ENCODE measurements at regions not wholly inside any gene's neighbourhood (a gene's known extent, or its start where the extent isn't known, plus 50 kb on each side); places are given as distances from the start of the nearest gene placed in this dataset.

GRCh38 chr2:239898292-239898925 is 126.7 kb downstream of the NDUFA10 start (continued):
- TF ChIP-seq PPARA (CRISPR knock-in tag; IDR thresholded peaks at IDR 0.05; ENCODE audit: borderline replicate concordance), result no peak

- ATAC-seq, result no peak
These were observed 127.4 kb downstream of the NDUFA10 start for GRCh38 chr2:239897596-239898235.

GRCh38 chr2:239896075-239896474 is 129.1 kb downstream of the NDUFA10 start:
- ATAC-seq, result no peak

More at GRCh38 chr2:239897596-239898235, 127.4 kb downstream of the NDUFA10 start:
- TF ChIP-seq ESRRG (CRISPR knock-in tag; IDR thresholded peaks at IDR 0.05), result no peak
- TF ChIP-seq BACH2 (CRISPR knock-in tag; IDR thresholded peaks at IDR 0.05; ENCODE audit: borderline replicate concordance), result no peak
- TF ChIP-seq ZNF565 (CRISPR knock-in tag; conservative IDR thresholded peaks at IDR 0.05; ENCODE audit: low read depth), result no peak
- no peak for TF ChIP-seq SNAI2 (CRISPR knock-in tag; IDR thresholded peaks at IDR 0.05)
- no peak for TF ChIP-seq TSHZ2 (CRISPR knock-in tag; IDR thresholded peaks at IDR 0.05)
- TF ChIP-seq TCF4 (CRISPR knock-in tag; IDR thresholded peaks at IDR 0.05; ENCODE audit: borderline replicate concordance), result no peak
- TF ChIP-seq CSRNP3 (CRISPR knock-in tag; IDR thresholded peaks at IDR 0.05), result no peak
- TF ChIP-seq GLIS3 (CRISPR knock-in tag; IDR thresholded peaks at IDR 0.05), result no peak
- no peak for TF ChIP-seq ZFP3 (CRISPR knock-in tag; IDR thresholded peaks at IDR 0.05)

More at GRCh38 chr2:239896075-239896474, 129.1 kb downstream of the NDUFA10 start:
- TF ChIP-seq TSHZ2 (CRISPR knock-in tag; IDR thresholded peaks at IDR 0.05) (no peak), OSR1 (CRISPR knock-in tag; IDR thresholded peaks at IDR 0.05) (no peak), ZFP30 (CRISPR knock-in tag; IDR thresholded peaks at IDR 0.05) (no peak), ISL1 (CRISPR knock-in tag; IDR thresholded peaks at IDR 0.05) (no peak), ZNF8 (CRISPR knock-in tag; IDR thresholded peaks at IDR 0.05) (no peak), ARNTL (CRISPR knock-in tag; IDR thresholded peaks at IDR 0.05; ENCODE audit: borderline replicate concordance, low read depth) (no peak), TCF4 (CRISPR knock-in tag; IDR thresholded peaks at IDR 0.05; ENCODE audit: borderline replicate concordance) (no peak), ZNF565 (CRISPR knock-in tag; conservative IDR thresholded peaks at IDR 0.05; ENCODE audit: low read depth) (no peak), POU6F1 (CRISPR knock-in tag; IDR thresholded peaks at IDR 0.05; ENCODE audit: borderline replicate concordance, low read depth) (no peak), PATZ1 (CRISPR knock-in tag; IDR thresholded peaks at IDR 0.05; ENCODE audit: borderline replicate concordance) (no peak), ZC3H10 (CRISPR knock-in tag; IDR thresholded peaks at IDR 0.05) (no peak), GLIS3 (CRISPR knock-in tag; IDR thresholded peaks at IDR 0.05) (no peak), ZNF70 (CRISPR knock-in tag; IDR thresholded peaks at IDR 0.05) (no peak)
